Left hindlimb (tissue), 1 donor: ENCODE measurements at regions not wholly inside any gene's neighbourhood (a gene's known extent, or its start where the extent isn't known, plus 50 kb on each side); places are given as distances from the start of the nearest gene placed in this dataset.
"Not testable (repeated sequence)": the region's sequence is repeated elsewhere in the genome, so short reads cannot be mapped to it uniquely, and the experiment has no call there.

Source experiments
- DNase-seq: peaks from one replicate; pipeline ENCODE4 v3.0.0-alpha.2; 2018

- no peak for DNase-seq
Measured at GRCh38 chr6:126824226-126824625, 294.2 kb upstream of the RSPO3 start.

- no peak for DNase-seq
Measured at GRCh38 chr6:126824815-126825214, 293.7 kb upstream of the RSPO3 start.

GRCh38 chr6:126826166-126826714 lies 292.2 kb upstream of the RSPO3 start:
- no peak for DNase-seq

- DNase-seq: no peak
Measured at GRCh38 chr6:126831461-126831860, 287.0 kb upstream of the RSPO3 start.

- no peak for DNase-seq
Measured at GRCh38 chr6:126842769-126843168, 275.7 kb upstream of the RSPO3 start.

GRCh38 chr6:126848119-126848518 lies 270.4 kb upstream of the RSPO3 start:
- no peak for DNase-seq

GRCh38 chr6:126867641-126868040 lies 250.8 kb upstream of the RSPO3 start:
- no peak for DNase-seq

- no peak for DNase-seq
Measured at GRCh38 chr6:126873351-126873750, 245.1 kb upstream of the RSPO3 start.

- no peak for DNase-seq
Measured at GRCh38 chr6:126873791-126874190, 244.7 kb upstream of the RSPO3 start.

GRCh38 chr6:126876446-126876845 lies 242.0 kb upstream of the RSPO3 start:
- DNase-seq: no peak

- DNase-seq: no peak
Measured at GRCh38 chr6:126880964-126881363, 237.5 kb upstream of the RSPO3 start.

GRCh38 chr6:126886106-126886505 lies 232.4 kb upstream of the RSPO3 start:
- DNase-seq: no peak

GRCh38 chr6:126888727-126889725 lies 229.4 kb upstream of the RSPO3 start:
- DNase-seq: no peak

- DNase-seq: no peak
Measured at GRCh38 chr6:126890055-126890454, 228.4 kb upstream of the RSPO3 start.

GRCh38 chr6:126891158-126891557 lies 227.3 kb upstream of the RSPO3 start:
- DNase-seq: no peak

- DNase-seq: not testable (repeated sequence)
Measured at GRCh38 chr6:126892869-126893268, 225.6 kb upstream of the RSPO3 start.

- DNase-seq: no peak
Measured at GRCh38 chr6:126897758-126898157, 220.7 kb upstream of the RSPO3 start.

GRCh38 chr6:126904176-126904575 lies 214.3 kb upstream of the RSPO3 start:
- no peak for DNase-seq

- no peak for DNase-seq
Measured at GRCh38 chr6:126905917-126906316, 212.6 kb upstream of the RSPO3 start.

- DNase-seq: no peak
Measured at GRCh38 chr6:126907312-126907711, 211.2 kb upstream of the RSPO3 start.

GRCh38 chr6:126907996-126908395 lies 210.5 kb upstream of the RSPO3 start:
- no peak for DNase-seq

GRCh38 chr6:126909493-126909892 lies 209.0 kb upstream of the RSPO3 start:
- DNase-seq: no peak

- DNase-seq: no peak
Measured at GRCh38 chr6:126913651-126914050, 204.8 kb upstream of the RSPO3 start.

- DNase-seq: no peak
Measured at GRCh38 chr6:126914172-126914571, 204.3 kb upstream of the RSPO3 start.
